NT2/D1 (cell line): ENCODE measurements at regions not wholly inside any gene's neighbourhood (a gene's known extent, or its start where the extent isn't known, plus 50 kb on each side); places are given as distances from the start of the nearest gene placed in this dataset.

Source experiments
- YY1 ChIP-seq: IDR thresholded peaks from 2 replicates; pipeline ENCODE4 v1.6.1; 2011; ENCODE audit not compliant: insufficient read length, insufficient read depth
- ZNF274 ChIP-seq: IDR thresholded peaks from 2 replicates; pipeline ENCODE4 v1.6.1; 2011; ENCODE audit warnings: mild to moderate bottlenecking, low read depth, low read length

DNA sequence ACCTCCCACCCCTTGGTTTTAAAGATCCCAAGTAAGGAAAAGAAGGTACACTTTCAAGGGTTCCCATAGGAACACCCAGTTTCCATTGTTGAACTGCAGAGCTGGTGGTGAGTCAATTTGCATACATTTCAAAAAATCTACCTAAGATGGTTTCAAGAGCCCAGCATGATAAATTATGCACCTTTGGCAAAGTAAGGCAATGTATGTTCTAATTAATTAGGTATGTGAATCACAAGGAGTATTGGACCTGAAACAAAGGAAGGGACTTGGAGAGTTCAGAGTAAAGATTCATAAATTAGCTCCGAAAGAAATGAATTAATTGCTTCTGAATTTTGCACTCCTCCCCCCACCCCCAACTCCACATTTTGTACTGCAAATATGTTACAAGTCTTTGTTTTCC is 459.7 kb downstream of the LRATD1 start:
- no peak for TF ChIP-seq YY1
- TF ChIP-seq ZNF274 = no peak
